Mesenchymal stem cell (in vitro differentiated cells and primary cell): ENCODE measurements at regions not wholly inside any gene's neighbourhood (a gene's known extent, or its start where the extent isn't known, plus 50 kb on each side); places are given as distances from the start of the nearest gene placed in this dataset.

Source experiments
- DNase-seq: peaks from one replicate; pipeline ENCODE4 v3.0.0-alpha.2; 2013
- H2AFZ ChIP-seq: one replicate; pipeline ENCODE4 v1.6.1; 2013; ENCODE audit warnings: low read depth, mild to moderate bottlenecking, control low read depth, inconsistent platforms, low read length, moderate library complexity
- H2AK5ac ChIP-seq: 2 replicates; pipeline ENCODE4 v1.6.1; 2013; ENCODE audit warnings: low read length, moderate library complexity, mild to moderate bottlenecking, inconsistent platforms; ENCODE audit not compliant: severe bottlenecking
- H2BK120ac ChIP-seq: one replicate; pipeline ENCODE4 v1.6.1; 2013; ENCODE audit warnings: low read depth, mild to moderate bottlenecking, inconsistent platforms, low read length, moderate library complexity
- H2BK12ac ChIP-seq, 2 experiments: one replicate each; pipeline ENCODE4 v1.6.1; 2013; ENCODE audit warnings: inconsistent platforms in 2 of 2, low read length in 2 of 2, mild to moderate bottlenecking in 2 of 2, moderate library complexity in 2 of 2, control low read depth in 1 of 2
- H2BK15ac ChIP-seq: one replicate; pipeline ENCODE4 v1.6.1; 2013; ENCODE audit warnings: mild to moderate bottlenecking, low read depth, inconsistent platforms; ENCODE audit not compliant: poor library complexity, severe bottlenecking
- H2BK5ac ChIP-seq: 2 replicates; pipeline ENCODE4 v1.6.1; 2013; ENCODE audit warnings: low read depth, mild to moderate bottlenecking, low read length, control low read depth, inconsistent platforms; ENCODE audit not compliant: poor library complexity, severe bottlenecking
- H3K14ac ChIP-seq, 2 experiments: one replicate each; pipeline ENCODE4 v1.6.1; 2013; ENCODE audit warnings: inconsistent platforms in 2 of 2, low read length in 2 of 2, control low read depth in 1 of 2, mild to moderate bottlenecking in 1 of 2, moderate library complexity in 1 of 2
- H3K18ac ChIP-seq, 2 experiments: one replicate each; pipeline ENCODE4 v1.6.1; 2013; ENCODE audit warnings: inconsistent platforms in 2 of 2, low read length in 2 of 2, control low read depth in 1 of 2, low read depth in 1 of 2, mild to moderate bottlenecking in 1 of 2
- H3K23ac ChIP-seq, 2 experiments: one replicate each; pipeline ENCODE4 v1.6.1; 2013; ENCODE audit warnings: inconsistent platforms in 2 of 2, low read length in 2 of 2, mild to moderate bottlenecking in 2 of 2, moderate library complexity in 2 of 2, control low read depth in 1 of 2
- H3K27ac ChIP-seq: 2 replicates; pipeline ENCODE4 v1.5.1; 2013; ENCODE audit warnings: mild to moderate bottlenecking, moderate library complexity, low read length, control low read depth, inconsistent platforms; ENCODE audit not compliant: poor library complexity, severe bottlenecking
- H3K27me3 ChIP-seq, 2 experiments: 2 replicates each; pipeline versions ENCODE4 v1.6.1 to v1.7.0; 2013; ENCODE audit warnings: low read length in 2 of 2, mild to moderate bottlenecking in 2 of 2, moderate library complexity in 2 of 2, control low read depth in 1 of 2, inconsistent platforms in 1 of 2; ENCODE audit not compliant: control insufficient read depth in 1 of 2, insufficient read depth in 1 of 2
- H3K36me3 ChIP-seq, 2 experiments: 2 replicates each; pipeline versions ENCODE4 v1.6.1 to v1.7.0; 2013; ENCODE audit warnings: low read length in 2 of 2, control low read depth in 1 of 2, inconsistent platforms in 1 of 2, low read depth in 1 of 2, mild to moderate bottlenecking in 1 of 2; ENCODE audit not compliant: insufficient read depth in 2 of 2, control insufficient read depth in 1 of 2
- H3K4ac ChIP-seq, 2 experiments: one replicate each; pipeline ENCODE4 v1.6.1; 2013; ENCODE audit warnings: inconsistent platforms in 2 of 2, low read length in 2 of 2, mild to moderate bottlenecking in 2 of 2, moderate library complexity in 2 of 2, control low read depth in 1 of 2, low read depth in 1 of 2
- H3K4me1 ChIP-seq: 2 replicates; pipeline ENCODE4 v1.6.1; 2013; ENCODE audit warnings: low read depth, low read length, control low read depth; ENCODE audit not compliant: control insufficient read depth, insufficient read depth
- H3K4me2 ChIP-seq: 2 replicates; pipeline ENCODE4 v1.6.1; 2013; ENCODE audit warnings: low read length, mild to moderate bottlenecking, inconsistent platforms; ENCODE audit not compliant: poor library complexity, severe bottlenecking
- H3K4me3 ChIP-seq, 2 experiments: 2 replicates each; pipeline versions ENCODE4 v1.5.1 to v1.7.0; 2013; ENCODE audit warnings: low read length in 2 of 2, mild to moderate bottlenecking in 2 of 2, control low read depth in 1 of 2, low read depth in 1 of 2; ENCODE audit not compliant: insufficient read depth in 1 of 2
- H3K79me1 ChIP-seq: replicated peaks from 2 replicates; pipeline ENCODE4 v1.6.1; 2013; ENCODE audit warnings: mild to moderate bottlenecking, control low read depth, low read length, inconsistent platforms; ENCODE audit not compliant: poor library complexity, severe bottlenecking
- H3K9ac ChIP-seq: 2 replicates; pipeline ENCODE4 v1.7.0; 2013; ENCODE audit warnings: mild to moderate bottlenecking, low read length, moderate library complexity
- H3K9me3 ChIP-seq: 2 replicates; pipeline ENCODE4 v1.7.0; 2013; ENCODE audit warnings: mild to moderate bottlenecking, low read length; ENCODE audit not compliant: control insufficient read depth
- H4K8ac ChIP-seq: one replicate; pipeline ENCODE4 v1.6.1; 2013; ENCODE audit warnings: inconsistent platforms, mild to moderate bottlenecking, low read length, moderate library complexity
- H4K91ac ChIP-seq: one replicate; pipeline ENCODE4 v1.6.1; 2013; ENCODE audit warnings: mild to moderate bottlenecking, low read length, inconsistent platforms
- WGBS: methylation state at CpG from one replicate; pipeline ENCODE4 v1.1.7; 2013; ENCODE audit warnings: mixed read lengths; 5-methylcytosine and 5-hydroxymethylcytosine counted together

DNA sequence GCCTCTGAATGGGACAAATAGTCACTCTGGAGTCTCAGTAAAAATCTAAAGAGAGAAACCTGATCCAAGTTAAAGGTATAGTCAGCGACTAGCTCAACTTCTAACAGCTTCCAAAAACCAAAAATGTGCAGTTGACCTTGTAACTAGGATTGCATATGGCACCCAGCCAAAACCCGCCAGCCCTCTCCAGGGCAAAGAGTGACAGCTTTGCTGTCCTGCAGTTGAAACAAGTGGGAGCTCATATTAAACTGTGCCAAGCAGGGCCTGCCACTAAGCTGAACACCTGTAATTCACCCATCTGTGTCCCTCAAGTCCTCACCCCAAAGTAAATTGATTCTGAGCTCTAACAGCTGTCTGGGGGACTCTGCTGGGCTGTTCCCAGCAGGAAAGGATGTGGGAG lies 695.3 kb downstream of the MAFB start:
- no peak overlapping the region for H2BK12ac ChIP-seq
- H3K27ac ChIP-seq: no peak overlapping the region
- no peak overlapping the region for H2AFZ ChIP-seq
- no peaks in the 10 kb centered on the region for H3K36me3 ChIP-seq
- H3K4me3 ChIP-seq: no peak overlapping the region
- H2BK5ac ChIP-seq: no peak overlapping the region
- no peak overlapping the region for H3K18ac ChIP-seq
- H3K23ac ChIP-seq: no peak overlapping the region
- H2BK120ac ChIP-seq: no peak overlapping the region
- no peak overlapping the region for H4K8ac ChIP-seq
- no peak overlapping the region for H4K91ac ChIP-seq
- no peaks in the 10 kb centered on the region for H3K4me1 ChIP-seq
- no peak overlapping the region for H3K4me2 ChIP-seq
- H3K9me3 ChIP-seq: peaks cover 4% of the 10 kb centered on the region
- no peaks in the 10 kb centered on the region for H3K27me3 ChIP-seq
- 95% methylated on average over 2 of the region's 2 CpGs for WGBS
- no peak overlapping the region for H3K4ac ChIP-seq
- H3K14ac ChIP-seq: no peak overlapping the region
- H2AK5ac ChIP-seq: no peak overlapping the region
- peak overlapping the region; percentile 7 for H2BK15ac ChIP-seq
- no peak for DNase-seq
- H3K79me1 ChIP-seq: no peaks in the 10 kb centered on the region
- H3K9ac ChIP-seq: no peak overlapping the region

GRCh38 chr20:39990692-39991091 lies 698.3 kb downstream of the MAFB start:
- Histone ChIP-seq H2BK15ac (no peak overlapping the region), H3K79me1 (no peaks in the 10 kb centered on the region), H3K4ac (no peak overlapping the region), H3K4me1 (no peaks in the 10 kb centered on the region), H2AK5ac (no peak overlapping the region), H3K4me3 (no peak overlapping the region), H3K9me3 (peaks cover 4% of the 10 kb centered on the region), H3K9ac (no peak overlapping the region), H2BK5ac (no peak overlapping the region), H3K36me3 (no peaks in the 10 kb centered on the region), H3K4me2 (no peak overlapping the region), H2AFZ (no peak overlapping the region), H3K27ac (no peak overlapping the region), H3K27me3 (no peaks in the 10 kb centered on the region), H3K18ac (no peak overlapping the region), H2BK120ac (no peak overlapping the region), H3K23ac (no peak overlapping the region), H3K14ac (no peak overlapping the region), H2BK12ac (no peak overlapping the region), H4K91ac (no peak overlapping the region), H4K8ac (no peak overlapping the region)
- no peak for DNase-seq

DNA sequence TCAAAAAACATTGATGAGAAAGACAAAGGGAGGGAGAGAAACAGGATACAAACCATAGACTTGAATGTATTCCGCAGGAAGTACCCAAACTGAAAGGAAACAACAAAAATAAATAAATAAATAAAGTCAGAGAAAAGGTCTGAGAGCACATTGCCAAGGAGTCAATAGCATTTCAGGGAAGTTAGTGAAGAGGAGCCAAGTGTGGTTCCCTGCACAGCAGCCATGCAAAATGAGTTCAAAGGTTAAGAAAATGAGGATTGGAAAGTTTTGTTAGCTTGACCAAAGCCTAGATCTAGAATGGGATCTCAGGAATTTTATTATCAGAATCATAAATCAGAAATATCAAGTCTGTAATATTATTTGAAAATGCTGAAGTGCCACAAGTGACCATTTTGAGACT lies 700.0 kb downstream of the MAFB start:
- no peak overlapping the region for H2BK15ac ChIP-seq
- H3K79me1 ChIP-seq: no peaks in the 10 kb centered on the region
- H3K18ac ChIP-seq: no peak overlapping the region
- H3K27me3 ChIP-seq: no peaks in the 10 kb centered on the region
- peaks cover 4% of the 10 kb centered on the region for H3K9me3 ChIP-seq
- no peak overlapping the region for H3K4me3 ChIP-seq
- no peak overlapping the region for H3K27ac ChIP-seq
- H3K4ac ChIP-seq: no peak overlapping the region
- H3K4me1 ChIP-seq: no peaks in the 10 kb centered on the region
- no peak overlapping the region for H2BK12ac ChIP-seq
- H2BK120ac ChIP-seq: no peak overlapping the region
- WGBS: no CpG with 5 or more reads among the region's 1 CpG
- no peak overlapping the region for H3K23ac ChIP-seq
- H4K8ac ChIP-seq: no peak overlapping the region
- H4K91ac ChIP-seq: no peak overlapping the region
- DNase-seq: no peak
- no peak overlapping the region for H2BK5ac ChIP-seq
- no peak overlapping the region for H3K4me2 ChIP-seq
- H2AFZ ChIP-seq: no peak overlapping the region
- no peak overlapping the region for H3K14ac ChIP-seq
- no peaks in the 10 kb centered on the region for H3K36me3 ChIP-seq
- H3K9ac ChIP-seq: no peak overlapping the region
- H2AK5ac ChIP-seq: no peak overlapping the region

- Histone ChIP-seq H4K91ac (no peak overlapping the region), H3K18ac (peak overlapping the region; percentile 1 to 77), H3K23ac (no peak overlapping the region), H3K27ac (no peak overlapping the region), H3K36me3 (no peaks in the 10 kb centered on the region), H2AK5ac (no peak overlapping the region), H2AFZ (no peak overlapping the region), H3K9ac (peak overlapping the region; percentile 81), H3K4me1 (no peaks in the 10 kb centered on the region), H2BK15ac (no peak overlapping the region), H3K4me2 (no peak overlapping the region), H2BK120ac (peak overlapping the region; percentile 22), H3K4me3 (no peak overlapping the region), H3K14ac (no peak overlapping the region), H3K79me1 (no peaks in the 10 kb centered on the region), H4K8ac (peak overlapping the region; percentile 57), H3K4ac (peak overlapping the region in 1 of 2 experiments; percentile 39), H2BK12ac (peak overlapping the region in 1 of 2 experiments; percentile 82), H2BK5ac (no peak overlapping the region), H3K27me3 (no peaks in the 10 kb centered on the region), H3K9me3 (peaks cover 4% of the 10 kb centered on the region)
- 2% methylated on average over 6 of the region's 6 CpGs for WGBS
- DNase-seq: peak; percentile 95
Measured at GRCh38 chr20:39986173-39986904, 702.7 kb downstream of the MAFB start.
